NCI-H510A treated with DMSO at 0.1 percent for 48 hours (cell line): ENCODE measurements at regions not wholly inside any gene's neighbourhood (a gene's known extent, or its start where the extent isn't known, plus 50 kb on each side); places are given as distances from the start of the nearest gene placed in this dataset.
A peak's percentile ranks its signal among the peaks of the same experiment; 100 is the strongest.

Experiments used
- DNase-seq: peaks from one replicate; lab custom pipeline; 2025; lab: John Stamatoyannopoulos, UW

- DNase-seq: no peak
Observed at GRCh38 chr2:181341855-181342600, 115.2 kb upstream of the ITGA4 start.

DNA sequence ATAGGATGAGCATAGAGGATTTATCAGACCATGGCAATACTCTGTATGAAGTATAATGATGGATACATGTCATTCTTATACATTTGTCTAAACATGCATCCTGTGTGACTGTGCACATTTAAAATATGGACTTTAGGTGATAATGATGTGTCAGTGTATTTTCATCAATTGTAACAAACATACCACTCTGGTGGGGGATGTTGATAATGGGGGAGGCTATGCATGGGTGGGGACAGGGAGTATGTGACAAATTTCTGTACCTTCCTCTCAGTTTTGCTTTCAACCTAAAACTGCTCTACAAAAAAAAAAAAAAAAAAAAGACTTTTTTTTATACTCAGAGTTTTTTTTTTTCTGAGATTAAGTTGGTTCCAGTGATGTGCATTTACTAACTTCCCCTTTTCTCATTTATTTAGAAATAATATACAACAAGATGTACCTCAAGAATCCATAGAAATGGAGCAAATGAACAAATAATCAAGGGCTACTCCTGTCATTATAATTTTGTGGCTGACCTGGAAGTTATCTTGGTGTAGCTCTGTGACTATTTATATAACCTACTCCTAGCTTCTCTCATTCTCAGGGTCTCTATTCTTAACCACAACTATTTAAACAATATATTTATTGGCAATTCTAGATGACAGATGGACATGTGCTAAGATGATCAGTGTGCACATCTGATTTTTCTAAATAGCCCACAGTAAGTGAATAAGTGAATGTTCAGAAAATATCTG lies 108.9 kb upstream of the ITGA4 start:
- DNase-seq: no peak

DNA sequence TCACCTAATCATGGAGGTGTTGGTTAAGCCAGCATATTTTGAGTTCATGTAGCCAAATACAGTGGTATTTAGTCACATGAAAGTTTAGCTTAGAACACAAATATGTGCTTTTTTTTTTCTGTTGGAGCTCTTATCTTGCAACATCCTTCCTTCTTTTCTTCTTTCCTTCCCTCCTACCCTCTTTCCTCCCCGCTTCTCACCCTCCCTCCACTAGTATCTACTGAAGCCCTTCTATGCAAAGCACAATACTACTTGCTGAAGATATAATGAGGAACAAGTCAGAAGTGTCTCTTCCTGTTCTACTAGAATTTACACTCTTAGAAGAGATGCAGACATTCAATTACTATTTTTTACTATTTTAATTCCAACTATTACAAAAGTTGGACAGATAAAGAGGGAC lies 105.0 kb upstream of the ITGA4 start:
- DNase-seq: no peak

DNA sequence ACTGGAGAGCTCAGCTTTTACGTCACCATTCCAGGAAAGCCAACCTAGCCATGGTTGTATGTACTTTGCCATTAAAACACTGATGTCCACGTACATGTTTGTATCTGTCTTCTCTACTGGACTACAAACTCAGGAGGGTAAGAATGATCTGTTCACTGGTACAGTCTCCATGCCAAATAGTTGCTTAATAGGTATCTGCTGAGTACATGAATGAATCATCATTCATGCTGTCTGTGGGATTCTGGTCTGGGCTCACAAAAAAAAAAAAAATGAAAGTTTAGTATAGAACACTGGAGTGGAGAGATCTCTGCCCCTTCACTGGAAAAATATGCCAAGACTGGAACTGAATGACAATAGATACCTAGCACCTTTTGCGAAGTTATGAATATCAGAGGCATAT lies 102.6 kb upstream of the ITGA4 start:
- DNase-seq: no peak

GRCh38 chr2:181356526-181357130 lies 100.6 kb upstream of the ITGA4 start:
- no peak for DNase-seq

DNA sequence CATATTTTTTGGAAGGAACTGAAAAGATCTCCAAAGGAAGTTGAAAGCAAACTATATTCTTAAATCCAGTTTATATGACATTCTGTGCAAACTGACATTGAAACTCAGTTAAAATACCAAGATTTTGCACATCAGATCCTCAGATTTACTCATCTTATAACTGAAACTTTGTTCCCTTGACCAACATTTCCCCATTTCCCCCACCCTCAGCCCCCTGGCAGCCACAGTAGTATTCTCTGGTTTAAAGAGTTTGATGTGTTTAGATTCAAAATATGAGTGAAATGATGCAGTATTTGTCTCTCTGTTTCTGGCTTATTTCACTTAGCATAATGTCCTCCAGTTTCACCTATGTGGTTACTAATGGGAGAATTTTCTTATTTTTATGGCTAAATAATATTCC lies 99.2 kb upstream of the ITGA4 start:
- DNase-seq: no peak

GRCh38 chr2:181362561-181362960 lies 94.6 kb upstream of the ITGA4 start:
- DNase-seq: no peak

- no peak for DNase-seq
Observed at GRCh38 chr2:181363164-181363563, 94.0 kb upstream of the ITGA4 start.

- DNase-seq: no peak
Observed at GRCh38 chr2:181364492-181365170, 92.6 kb upstream of the ITGA4 start.

GRCh38 chr2:181366675-181367175 lies 90.5 kb upstream of the ITGA4 start:
- DNase-seq: peak; percentile 76

DNA sequence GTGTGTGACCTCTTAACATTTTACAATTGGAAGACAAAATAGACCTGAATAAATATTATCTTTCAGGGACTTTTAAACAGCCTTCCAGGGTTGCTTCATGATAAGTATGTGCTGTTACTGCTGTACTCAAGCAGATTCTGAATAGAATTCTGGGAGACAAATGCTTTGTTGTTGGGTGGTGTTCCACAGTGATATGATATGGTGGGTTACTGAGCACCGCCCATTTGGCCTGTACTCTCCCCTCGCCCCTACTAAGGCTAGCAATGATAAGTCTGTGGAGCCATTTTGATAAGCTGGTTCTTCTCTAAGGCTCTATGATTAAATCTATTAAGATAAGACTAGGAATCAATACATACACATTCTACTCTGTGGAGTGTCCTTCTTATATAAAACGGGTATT lies 89.8 kb upstream of the ITGA4 start:
- DNase-seq: peak; percentile 75

GRCh38 chr2:181367906-181368435 lies 89.2 kb upstream of the ITGA4 start:
- peak; percentile 37 for DNase-seq

- no peak for DNase-seq
Observed at GRCh38 chr2:181370126-181370525, 87.1 kb upstream of the ITGA4 start.

DNA sequence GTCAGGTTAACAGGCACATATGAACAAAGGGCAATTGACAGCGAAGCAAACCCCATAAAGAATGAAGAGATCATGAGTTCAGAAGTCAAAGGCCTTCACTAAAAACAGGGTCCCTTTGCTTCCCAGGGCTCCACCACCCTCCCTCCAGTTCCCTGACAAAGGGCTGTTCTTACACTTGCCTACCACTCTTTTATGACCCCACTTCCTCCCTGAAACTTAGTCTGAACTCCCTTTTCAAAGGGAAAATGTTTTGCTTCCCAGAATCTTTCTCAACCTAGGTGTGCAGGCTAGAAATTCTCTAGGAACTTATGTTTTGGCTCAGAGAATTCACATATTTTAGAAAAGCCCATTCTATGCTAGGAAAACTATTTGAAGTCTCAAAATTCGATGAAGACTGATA lies 86.0 kb upstream of the ITGA4 start:
- no peak for DNase-seq

- DNase-seq: no peak
Observed at GRCh38 chr2:181371782-181372645, 85.2 kb upstream of the ITGA4 start.

DNA sequence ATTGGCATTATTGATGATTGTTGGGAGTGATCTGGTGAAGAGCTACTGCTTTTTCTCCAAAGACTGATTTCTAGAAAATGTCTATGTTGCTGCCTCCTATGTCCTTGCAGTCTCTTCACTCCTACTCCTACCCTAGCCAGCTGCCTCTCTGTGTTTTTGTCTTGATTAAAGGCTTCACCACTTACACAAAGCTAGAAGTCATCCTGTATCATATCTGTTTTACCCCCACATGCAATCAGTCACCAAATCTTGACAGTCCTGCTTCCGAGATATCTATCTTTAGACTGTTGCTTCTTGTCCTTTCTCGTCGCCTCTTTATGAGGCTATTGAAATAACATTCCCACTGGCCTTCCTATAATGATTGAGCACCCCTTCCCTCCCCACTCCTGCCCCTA lies 84.5 kb upstream of the ITGA4 start:
- no peak for DNase-seq

- DNase-seq: no peak
Observed at GRCh38 chr2:181374781-181375675, 82.2 kb upstream of the ITGA4 start.

DNA sequence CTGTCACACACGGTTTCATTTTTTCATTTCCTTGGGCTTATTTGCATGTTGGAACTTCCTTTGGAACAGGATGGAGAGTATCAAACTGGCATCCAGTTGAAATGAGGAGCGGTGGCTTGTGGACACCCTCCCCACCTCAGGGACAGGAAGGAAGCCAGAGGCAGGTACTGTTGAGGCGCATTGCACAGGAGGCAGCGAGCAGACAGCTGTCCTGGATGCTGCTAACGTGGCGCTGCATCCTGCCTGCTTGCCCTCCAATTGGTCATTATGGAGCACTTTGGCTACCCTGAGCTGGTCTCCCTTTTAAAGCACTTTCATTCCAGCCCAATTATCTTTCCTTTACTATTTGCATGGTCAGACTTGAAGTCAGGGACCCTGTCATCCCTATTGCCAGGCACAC lies 80.7 kb upstream of the ITGA4 start:
- no peak for DNase-seq

DNA sequence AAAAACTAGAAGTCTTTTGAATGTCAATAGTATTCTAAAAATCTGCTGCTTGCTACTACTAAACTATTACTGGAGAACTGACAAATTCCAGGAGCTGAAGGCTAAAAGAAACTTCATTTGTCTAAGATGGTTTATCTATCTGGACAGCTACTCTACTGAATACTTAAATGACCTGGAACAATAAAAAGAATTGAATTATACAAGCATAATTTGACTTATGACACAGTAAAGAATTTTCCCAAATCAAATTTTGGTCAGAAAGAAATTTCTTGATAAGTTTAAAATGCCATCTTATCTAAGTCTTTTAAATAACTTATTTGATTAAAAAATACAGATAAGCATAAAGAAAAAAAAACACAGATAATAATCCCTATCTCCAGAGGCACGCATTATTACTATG lies 80.2 kb upstream of the ITGA4 start:
- no peak for DNase-seq

DNA sequence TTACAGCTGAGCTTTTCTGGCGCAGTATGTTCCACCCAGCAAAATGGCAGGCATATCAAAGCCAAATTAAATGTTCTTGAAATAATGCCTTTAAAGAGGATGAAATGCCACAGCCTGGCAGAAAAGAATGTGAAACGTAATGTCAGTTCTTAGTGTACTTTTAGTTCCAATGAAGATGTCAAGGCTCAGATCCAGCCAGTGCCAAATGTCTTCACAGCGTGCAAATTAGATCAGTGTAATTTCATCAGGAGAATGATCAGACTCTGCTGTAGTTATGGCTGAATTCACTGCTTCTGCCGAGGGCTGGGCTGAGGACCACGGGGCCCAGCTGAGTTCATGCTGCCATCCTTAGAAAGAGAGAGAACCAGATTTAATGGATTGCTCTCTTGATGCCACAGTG lies 78.7 kb upstream of the ITGA4 start:
- DNase-seq: no peak
